Erythroblast (primary cell): ENCODE measurements at regions not wholly inside any gene's neighbourhood (a gene's known extent, or its start where the extent isn't known, plus 50 kb on each side); places are given as distances from the start of the nearest gene placed in this dataset.

Experiments
- DNase-seq, 2 experiments: peaks; one replicate each; lab custom pipeline; 2025; lab: John Stamatoyannopoulos, UW
- GATA1 ChIP-seq: IDR thresholded peaks from 2 replicates; pipeline ENCODE4 v1.6.1; 2011; ENCODE audit warnings: low read depth, mild to moderate bottlenecking, control low read depth, low read length, moderate library complexity
- POLR2A ChIP-seq: IDR thresholded peaks from 2 replicates; pipeline ENCODE4 v1.6.1; 2011; ENCODE audit warnings: mild to moderate bottlenecking, low read length

GRCh38 chr1:201662646-201663045 is 123.7 kb downstream of the NAV1 start:
- TF ChIP-seq GATA1 (no peak), POLR2A (no peak)
- no peak for DNase-seq

DNA sequence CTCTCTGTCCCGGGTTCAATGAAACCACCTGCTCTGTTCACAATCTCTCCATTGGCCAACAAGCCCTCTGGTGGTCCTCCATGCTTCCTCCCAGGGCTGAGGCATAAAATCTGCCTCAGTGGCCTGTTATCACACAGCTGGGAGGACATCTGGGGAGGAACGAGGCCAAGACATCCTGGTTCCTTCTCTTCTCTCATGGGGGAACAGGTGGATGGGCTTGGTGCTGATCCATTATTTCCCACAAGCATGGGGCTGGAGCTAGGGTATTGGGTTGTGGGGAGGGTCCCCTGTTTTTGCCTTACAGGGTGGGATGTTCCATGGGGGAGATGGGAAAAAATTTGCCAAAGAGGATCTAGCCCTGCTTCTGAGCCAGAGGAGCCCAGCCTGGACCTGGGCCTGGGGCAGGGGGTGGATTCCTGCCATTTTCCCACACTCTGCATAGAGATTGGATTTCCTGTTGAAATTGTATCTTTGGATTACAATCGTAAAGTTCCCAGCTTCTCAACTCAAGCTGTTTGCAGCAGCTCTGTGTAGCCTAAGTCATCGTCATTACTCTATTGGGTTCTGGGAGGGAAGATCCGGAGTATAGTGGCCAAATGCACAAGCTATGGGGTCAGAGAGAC is 124.7 kb downstream of the NAV1 start:
- TF ChIP-seq GATA1 = no peak
- TF ChIP-seq POLR2A = no peak
- DNase-seq = no peak

DNA sequence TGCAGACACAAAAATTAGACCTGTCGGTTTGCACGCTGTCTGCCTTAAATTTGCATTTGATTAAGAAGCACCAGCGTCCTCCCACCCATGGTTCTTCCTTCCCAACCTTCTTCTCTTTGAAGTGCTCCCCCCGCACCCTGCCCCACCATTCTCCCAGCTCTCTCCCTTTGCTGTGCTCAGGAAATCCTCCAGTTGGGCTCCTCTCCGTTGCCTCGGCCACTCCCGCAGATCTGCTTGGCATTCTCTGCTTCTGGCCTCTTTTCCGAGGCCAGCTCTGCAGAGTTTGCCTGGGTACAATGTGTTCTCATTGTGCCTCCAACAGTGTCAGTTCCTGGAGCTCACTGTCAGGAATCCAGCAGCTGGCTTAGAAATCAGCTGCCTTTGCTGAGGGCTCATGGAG is 126.1 kb downstream of the NAV1 start:
- TF ChIP-seq POLR2A (no peak), GATA1 (no peak)
- no peak for DNase-seq

DNA sequence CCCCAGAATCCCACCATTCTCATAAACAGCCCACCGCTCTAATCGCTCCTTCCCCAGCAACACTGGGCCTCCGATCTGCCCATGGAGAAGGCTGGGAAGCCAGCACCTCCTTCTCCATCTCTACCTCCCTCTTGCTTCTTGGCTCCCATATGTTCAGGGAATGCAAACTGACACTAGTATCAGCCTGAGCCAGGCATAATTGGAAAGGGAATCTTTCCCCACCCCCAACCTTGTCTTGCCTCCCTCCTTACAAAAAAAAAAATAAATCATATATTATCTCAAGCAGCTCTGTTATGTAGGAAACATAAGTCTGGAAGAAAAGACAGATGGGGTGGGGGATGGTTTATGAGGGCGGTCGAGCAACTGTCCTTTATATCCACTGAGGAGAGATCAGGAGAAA is 127.2 kb downstream of the NAV1 start:
- DNase-seq = no peak
- TF ChIP-seq GATA1 (no peak), POLR2A (no peak)

GRCh38 chr1:201666645-201667044 is 127.7 kb downstream of the NAV1 start:
- no peak for DNase-seq
- TF ChIP-seq POLR2A = no peak
- TF ChIP-seq GATA1 = no peak

DNA sequence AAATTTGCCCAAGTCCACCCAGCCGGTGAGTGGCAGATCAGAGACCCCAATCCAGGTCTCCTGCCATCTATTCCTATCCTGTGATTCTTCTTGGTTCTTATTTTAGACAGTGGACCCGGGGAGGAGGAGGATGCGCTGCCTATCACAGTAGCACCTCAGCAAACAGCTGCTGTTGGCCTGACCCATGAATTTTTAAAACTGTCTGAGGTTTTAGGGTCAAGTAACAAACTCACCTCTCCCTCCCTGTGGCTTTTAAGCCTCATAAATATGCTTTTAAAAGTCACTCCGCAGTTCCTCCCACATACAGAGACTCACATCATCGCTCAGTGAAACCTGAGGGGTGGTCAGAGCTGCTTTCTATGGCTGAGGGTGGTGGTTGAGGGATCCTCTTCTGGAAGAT is 128.6 kb downstream of the NAV1 start:
- DNase-seq = no peak
- TF ChIP-seq POLR2A (no peak), GATA1 (no peak)

GRCh38 chr1:201670517-201670916 is 131.6 kb downstream of the NAV1 start:
- no peak for DNase-seq
- no peak for TF ChIP-seq POLR2A
- no peak for TF ChIP-seq GATA1

GRCh38 chr1:201672685-201673084 is 133.8 kb downstream of the NAV1 start:
- TF ChIP-seq GATA1 (no peak), POLR2A (no peak)
- no peak for DNase-seq

DNA sequence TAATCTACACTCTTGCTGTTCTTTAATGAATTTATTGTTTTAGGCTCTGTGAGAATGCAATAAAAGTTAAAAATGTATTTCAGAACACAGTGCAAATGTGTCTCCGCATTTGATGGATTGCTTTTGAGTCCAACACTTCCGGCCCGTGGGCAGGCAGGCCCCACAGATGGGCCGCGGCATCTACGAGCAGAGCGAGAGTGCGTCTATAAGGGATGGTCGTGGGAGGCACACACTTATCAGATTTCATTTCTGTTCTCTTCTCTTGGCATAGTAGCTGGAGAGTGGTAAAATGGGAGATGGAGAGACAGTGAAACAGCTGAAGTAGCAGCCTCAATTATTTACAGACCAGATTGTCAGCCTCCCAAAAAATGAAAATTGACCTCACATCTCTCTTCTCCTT is 134.2 kb downstream of the NAV1 start:
- no peak for TF ChIP-seq GATA1
- no peak for TF ChIP-seq POLR2A
- no peak for DNase-seq

DNA sequence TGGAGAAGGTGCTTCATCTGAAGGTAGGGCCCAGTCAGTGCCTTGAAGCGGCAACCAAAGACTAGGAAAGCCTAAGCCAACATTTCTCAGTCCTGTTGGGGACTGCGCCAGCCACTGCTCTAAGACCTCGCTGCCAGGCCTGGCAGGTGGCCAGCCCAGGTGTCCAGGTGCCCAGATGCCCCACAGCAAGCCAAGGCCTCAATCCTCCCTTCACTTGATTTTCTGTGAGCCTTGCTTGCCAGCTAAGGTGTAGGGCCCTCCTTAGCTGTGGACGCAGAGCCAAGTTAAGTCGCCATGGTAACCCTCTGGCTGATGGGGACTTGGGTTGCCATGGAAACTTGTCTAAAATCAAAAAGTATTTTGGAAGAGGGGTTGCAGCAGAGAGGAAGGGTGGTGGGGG is 135.0 kb downstream of the NAV1 start:
- TF ChIP-seq GATA1 (no peak), POLR2A (no peak)
- no peak for DNase-seq

DNA sequence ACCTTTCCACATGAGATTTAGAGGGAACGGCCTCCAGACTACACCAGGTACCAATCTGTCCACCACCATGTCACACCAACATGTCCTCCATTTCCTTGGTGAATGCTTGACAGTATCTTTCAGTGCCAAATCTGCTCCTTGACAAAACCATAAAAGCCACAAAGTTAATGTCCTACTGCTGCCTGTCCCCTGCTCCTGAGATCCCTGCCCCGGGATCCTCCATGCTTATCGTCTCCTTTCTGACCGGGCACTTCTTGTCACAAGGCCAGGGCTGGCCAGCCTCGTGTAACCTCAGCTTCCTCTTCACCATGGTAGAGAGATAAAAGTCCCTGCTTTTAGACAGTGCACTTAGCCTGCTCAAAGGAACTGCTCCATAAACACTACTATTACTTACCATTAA is 136.2 kb downstream of the NAV1 start:
- no peak for DNase-seq
- TF ChIP-seq GATA1 (no peak), POLR2A (no peak)

- no peak for DNase-seq
- TF ChIP-seq GATA1 (no peak), POLR2A (no peak)
Measured at GRCh38 chr1:201676197-201676596, 137.3 kb downstream of the NAV1 start.

- DNase-seq = no peak
- TF ChIP-seq GATA1 (no peak), POLR2A (no peak)
Measured at GRCh38 chr1:201676641-201677040, 137.7 kb downstream of the NAV1 start.

GRCh38 chr1:201678264-201679101 is 139.6 kb downstream of the NAV1 start:
- TF ChIP-seq GATA1 (no peak), POLR2A (no peak)
- no peak for DNase-seq
